ENCODE measurements at regions not wholly inside any gene's neighbourhood (a gene's known extent, or its start where the extent isn't known, plus 50 kb on each side); places are given as distances from the start of the nearest gene placed in this dataset.

DNA sequence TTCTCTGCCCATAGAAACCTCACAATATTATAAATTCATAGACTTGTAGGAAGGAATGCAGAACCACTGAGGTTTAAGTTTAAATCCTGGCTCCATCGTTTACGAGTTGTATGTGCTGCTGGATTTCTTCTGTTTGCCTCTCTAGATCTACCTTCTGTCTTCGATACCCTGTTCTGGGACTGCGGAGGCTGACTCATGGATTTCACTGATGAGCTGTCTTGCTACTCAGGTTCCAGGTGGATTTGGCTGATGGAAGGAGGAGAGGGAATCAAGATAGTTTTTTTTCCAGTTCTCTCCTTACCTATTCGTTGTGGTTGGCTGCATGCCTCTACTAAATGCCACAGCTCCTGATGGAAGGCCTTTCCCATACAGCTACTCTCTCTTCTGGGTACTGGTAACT lies 375.8 kb downstream of the REEP3 start:
- Histone ChIP-seq H4K20me1 (ENCODE audit: insufficient read depth, low read length) (no peaks in the 10 kb centered on the region), H3K79me2 (ENCODE audit: insufficient read depth, low read length) (no peaks in the 10 kb centered on the region), H3K4me2 (ENCODE audit: low read depth, low read length) (no peak overlapping the region), H3K4me1 (ENCODE audit: insufficient read depth, low read length) (no peaks in the 10 kb centered on the region), H3K4me3 (replicated peaks in 1 of 3; ENCODE audit: insufficient read depth in 1 of 3, low read depth in 2 of 3, low read length in 3 of 3) (no peak overlapping the region), H3K36me3 (replicated peaks in 1 of 2; ENCODE audit: control insufficient read depth in 1 of 2, insufficient read depth in 2 of 2, low read length in 2 of 2) (no peaks in the 10 kb centered on the region), H3K27me3 (ENCODE audit: control insufficient read depth in 1 of 2, insufficient read depth in 2 of 2, low read length in 2 of 2) (no peaks in the 10 kb centered on the region), H3K9me3 (ENCODE audit: low read length) (no peaks in the 10 kb centered on the region), H3K27ac (ENCODE audit: extremely low read length, insufficient read depth, low read length) (no peak overlapping the region), H2AFZ (ENCODE audit: low read length) (no peak overlapping the region), H3K9ac (ENCODE audit: insufficient read depth, low read depth, low read length) (no peak overlapping the region)
- WGBS (ENCODE audit: low lambda C conversion rate) = 29% methylated on average over 5 of the region's 5 CpGs
- BruUV-seq (replicated peaks) = no TSS peak
- no peak for FAIRE-seq
- ATAC-seq = no peak
- in situ Hi-C loops (cut with HindIII; ENCODE audit: extremely low pct_ligation_motif_present, low pct_unique_long_range_greater_than_20kb) = no loop called here
- POLR2A ChIA-PET = no interaction called here
- TF ChIP-seq, protein P1, sequence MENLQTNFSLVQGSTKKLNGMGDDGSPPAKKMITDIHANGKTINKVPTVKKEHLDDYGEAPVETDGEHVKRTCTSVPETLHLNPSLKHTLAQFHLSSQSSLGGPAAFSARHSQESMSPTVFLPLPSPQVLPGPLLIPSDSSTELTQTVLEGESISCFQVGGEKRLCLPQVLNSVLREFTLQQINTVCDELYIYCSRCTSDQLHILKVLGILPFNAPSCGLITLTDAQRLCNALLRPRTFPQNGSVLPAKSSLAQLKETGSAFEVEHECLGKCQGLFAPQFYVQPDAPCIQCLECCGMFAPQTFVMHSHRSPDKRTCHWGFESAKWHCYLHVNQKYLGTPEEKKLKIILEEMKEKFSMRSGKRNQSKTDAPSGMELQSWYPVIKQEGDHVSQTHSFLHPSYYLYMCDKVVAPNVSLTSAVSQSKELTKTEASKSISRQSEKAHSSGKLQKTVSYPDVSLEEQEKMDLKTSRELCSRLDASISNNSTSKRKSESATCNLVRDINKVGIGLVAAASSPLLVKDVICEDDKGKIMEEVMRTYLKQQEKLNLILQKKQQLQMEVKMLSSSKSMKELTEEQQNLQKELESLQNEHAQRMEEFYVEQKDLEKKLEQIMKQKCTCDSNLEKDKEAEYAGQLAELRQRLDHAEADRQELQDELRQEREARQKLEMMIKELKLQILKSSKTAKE (CRISPR knock-in tag; IDR thresholded peaks at IDR 0.05; ENCODE audit: borderline replicate concordance) = no peak
- TF ChIP-seq ARNTL (CRISPR knock-in tag; IDR thresholded peaks at IDR 0.05) = no peak
- TF ChIP-seq ZNF143 (CRISPR knock-in tag; IDR thresholded peaks at IDR 0.05) = no peak
- TF ChIP-seq, protein P2, sequence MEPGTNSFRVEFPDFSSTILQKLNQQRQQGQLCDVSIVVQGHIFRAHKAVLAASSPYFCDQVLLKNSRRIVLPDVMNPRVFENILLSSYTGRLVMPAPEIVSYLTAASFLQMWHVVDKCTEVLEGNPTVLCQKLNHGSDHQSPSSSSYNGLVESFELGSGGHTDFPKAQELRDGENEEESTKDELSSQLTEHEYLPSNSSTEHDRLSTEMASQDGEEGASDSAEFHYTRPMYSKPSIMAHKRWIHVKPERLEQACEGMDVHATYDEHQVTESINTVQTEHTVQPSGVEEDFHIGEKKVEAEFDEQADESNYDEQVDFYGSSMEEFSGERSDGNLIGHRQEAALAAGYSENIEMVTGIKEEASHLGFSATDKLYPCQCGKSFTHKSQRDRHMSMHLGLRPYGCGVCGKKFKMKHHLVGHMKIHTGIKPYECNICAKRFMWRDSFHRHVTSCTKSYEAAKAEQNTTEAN (CRISPR knock-in tag; conservative IDR thresholded peaks at IDR 0.05) = no peak
- no peak for TF ChIP-seq YY1 (IDR thresholded peaks at IDR 0.05; ENCODE audit: insufficient read depth, insufficient replicate concordance, low read depth, low read length)
- TF ChIP-seq ZNF207 (IDR thresholded peaks at IDR 0.05; ENCODE audit: borderline replicate concordance) = no peak
- TF ChIP-seq, protein P3, sequence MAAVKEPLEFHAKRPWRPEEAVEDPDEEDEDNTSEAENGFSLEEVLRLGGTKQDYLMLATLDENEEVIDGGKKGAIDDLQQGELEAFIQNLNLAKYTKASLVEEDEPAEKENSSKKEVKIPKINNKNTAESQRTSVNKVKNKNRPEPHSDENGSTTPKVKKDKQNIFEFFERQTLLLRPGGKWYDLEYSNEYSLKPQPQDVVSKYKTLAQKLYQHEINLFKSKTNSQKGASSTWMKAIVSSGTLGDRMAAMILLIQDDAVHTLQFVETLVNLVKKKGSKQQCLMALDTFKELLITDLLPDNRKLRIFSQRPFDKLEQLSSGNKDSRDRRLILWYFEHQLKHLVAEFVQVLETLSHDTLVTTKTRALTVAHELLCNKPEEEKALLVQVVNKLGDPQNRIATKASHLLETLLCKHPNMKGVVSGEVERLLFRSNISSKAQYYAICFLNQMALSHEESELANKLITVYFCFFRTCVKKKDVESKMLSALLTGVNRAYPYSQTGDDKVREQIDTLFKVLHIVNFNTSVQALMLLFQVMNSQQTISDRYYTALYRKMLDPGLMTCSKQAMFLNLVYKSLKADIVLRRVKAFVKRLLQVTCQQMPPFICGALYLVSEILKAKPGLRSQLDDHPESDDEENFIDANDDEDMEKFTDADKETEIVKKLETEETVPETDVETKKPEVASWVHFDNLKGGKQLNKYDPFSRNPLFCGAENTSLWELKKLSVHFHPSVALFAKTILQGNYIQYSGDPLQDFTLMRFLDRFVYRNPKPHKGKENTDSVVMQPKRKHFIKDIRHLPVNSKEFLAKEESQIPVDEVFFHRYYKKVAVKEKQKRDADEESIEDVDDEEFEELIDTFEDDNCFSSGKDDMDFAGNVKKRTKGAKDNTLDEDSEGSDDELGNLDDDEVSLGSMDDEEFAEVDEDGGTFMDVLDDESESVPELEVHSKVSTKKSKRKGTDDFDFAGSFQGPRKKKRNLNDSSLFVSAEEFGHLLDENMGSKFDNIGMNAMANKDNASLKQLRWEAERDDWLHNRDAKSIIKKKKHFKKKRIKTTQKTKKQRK (IDR thresholded peaks at IDR 0.05; ENCODE audit: low read length) = no peak
- TF ChIP-seq NFKBIZ (CRISPR knock-in tag; IDR thresholded peaks at IDR 0.05) = no peak
- no peak for TF ChIP-seq KDM3A (CRISPR knock-in tag; IDR thresholded peaks at IDR 0.05; ENCODE audit: low read depth)
- no peak for TF ChIP-seq ATAD3A (CRISPR knock-in tag; IDR thresholded peaks at IDR 0.05)
- TF ChIP-seq SALL2 (CRISPR knock-in tag; IDR thresholded peaks at IDR 0.05) = no peak
- CTCF ChIA-PET (ENCODE audit: low intra/inter-chr PET ratio, low total read pairs) = no interaction called here
- DNase-seq (ENCODE audit: low spot score) = no peak
- intact Hi-C loops (cut with micrococcal nuclease; ENCODE audit: unreplicated experiment) = no loop called here

Measured in HepG2 (cell line).